ENCODE measurements at regions not wholly inside any gene's neighbourhood (a gene's known extent, or its start where the extent isn't known, plus 50 kb on each side); places are given as distances from the start of the nearest gene placed in this dataset.
A peak's percentile ranks its signal among the peaks of the same experiment; 100 is the strongest.

DNA sequence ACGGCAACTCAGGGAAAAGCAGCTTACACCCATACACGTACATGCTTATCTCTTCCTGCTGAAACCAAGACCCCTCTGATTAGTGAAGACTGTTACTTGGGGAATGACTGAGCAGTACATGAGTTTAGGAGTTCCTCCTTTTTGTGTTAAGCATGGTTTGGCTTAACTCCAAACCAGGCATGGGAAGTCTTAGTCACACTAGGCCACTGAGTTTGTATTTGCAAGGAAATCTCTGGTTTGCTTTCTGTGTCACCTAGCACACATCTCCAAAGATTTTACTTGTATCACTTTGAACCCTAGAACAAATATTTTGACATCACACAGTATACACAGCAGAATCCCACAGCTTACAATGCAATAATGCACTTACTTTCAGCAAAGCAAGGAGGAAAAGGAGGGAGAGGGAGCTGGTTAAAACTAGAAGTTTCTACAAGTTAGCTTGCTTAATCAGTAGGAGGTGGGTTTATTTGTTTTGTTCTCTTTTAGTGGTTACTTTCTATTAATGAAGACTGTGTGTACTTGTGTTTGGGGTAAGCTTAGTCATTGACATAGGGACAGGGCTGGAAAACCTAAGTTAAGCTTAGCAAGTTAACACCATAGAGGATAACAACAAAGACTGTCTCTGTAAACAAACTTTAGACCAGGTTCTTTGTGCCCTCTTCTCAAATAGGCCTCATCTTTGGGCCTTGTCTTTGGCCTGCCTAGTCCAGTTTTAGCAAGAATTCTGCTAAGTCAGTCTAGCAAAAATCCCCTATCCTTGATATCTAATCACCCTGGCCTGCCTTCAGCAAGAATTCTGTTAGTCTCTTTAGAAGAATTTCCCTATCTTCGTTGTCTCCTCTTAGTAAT lies 219.4 kb downstream of the MREG start (continued):
- TF ChIP-seq, protein P1, sequence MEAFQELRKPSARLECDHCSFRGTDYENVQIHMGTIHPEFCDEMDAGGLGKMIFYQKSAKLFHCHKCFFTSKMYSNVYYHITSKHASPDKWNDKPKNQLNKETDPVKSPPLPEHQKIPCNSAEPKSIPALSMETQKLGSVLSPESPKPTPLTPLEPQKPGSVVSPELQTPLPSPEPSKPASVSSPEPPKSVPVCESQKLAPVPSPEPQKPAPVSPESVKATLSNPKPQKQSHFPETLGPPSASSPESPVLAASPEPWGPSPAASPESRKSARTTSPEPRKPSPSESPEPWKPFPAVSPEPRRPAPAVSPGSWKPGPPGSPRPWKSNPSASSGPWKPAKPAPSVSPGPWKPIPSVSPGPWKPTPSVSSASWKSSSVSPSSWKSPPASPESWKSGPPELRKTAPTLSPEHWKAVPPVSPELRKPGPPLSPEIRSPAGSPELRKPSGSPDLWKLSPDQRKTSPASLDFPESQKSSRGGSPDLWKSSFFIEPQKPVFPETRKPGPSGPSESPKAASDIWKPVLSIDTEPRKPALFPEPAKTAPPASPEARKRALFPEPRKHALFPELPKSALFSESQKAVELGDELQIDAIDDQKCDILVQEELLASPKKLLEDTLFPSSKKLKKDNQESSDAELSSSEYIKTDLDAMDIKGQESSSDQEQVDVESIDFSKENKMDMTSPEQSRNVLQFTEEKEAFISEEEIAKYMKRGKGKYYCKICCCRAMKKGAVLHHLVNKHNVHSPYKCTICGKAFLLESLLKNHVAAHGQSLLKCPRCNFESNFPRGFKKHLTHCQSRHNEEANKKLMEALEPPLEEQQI (IDR thresholded peaks at IDR 0.05): 0 out of 2 replicates have a peak, but pooled peaks have one; percentile 64
- TF ChIP-seq, protein P2, sequence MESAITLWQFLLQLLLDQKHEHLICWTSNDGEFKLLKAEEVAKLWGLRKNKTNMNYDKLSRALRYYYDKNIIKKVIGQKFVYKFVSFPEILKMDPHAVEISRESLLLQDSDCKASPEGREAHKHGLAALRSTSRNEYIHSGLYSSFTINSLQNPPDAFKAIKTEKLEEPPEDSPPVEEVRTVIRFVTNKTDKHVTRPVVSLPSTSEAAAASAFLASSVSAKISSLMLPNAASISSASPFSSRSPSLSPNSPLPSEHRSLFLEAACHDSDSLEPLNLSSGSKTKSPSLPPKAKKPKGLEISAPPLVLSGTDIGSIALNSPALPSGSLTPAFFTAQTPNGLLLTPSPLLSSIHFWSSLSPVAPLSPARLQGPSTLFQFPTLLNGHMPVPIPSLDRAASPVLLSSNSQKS (CRISPR knock-in tag; IDR thresholded peaks at IDR 0.05): no peak
- peak; percentile 45 for TF ChIP-seq MTA2 (IDR thresholded peaks at IDR 0.05; ENCODE audit: low read depth)
- TF ChIP-seq HDAC8 (tag; IDR thresholded peaks at IDR 0.05): no peak
- no peak; the same call in 1 of the 2 replicates for TF ChIP-seq CBX5 (IDR thresholded peaks at IDR 0.05; ENCODE audit: borderline replicate concordance, low read depth)
- TF ChIP-seq ETV1 (tag; conservative IDR thresholded peaks at IDR 0.05; ENCODE audit: low read depth): 0 out of 2 replicates have a peak, but pooled peaks have one; percentile 21
- TF ChIP-seq XRCC5 (IDR thresholded peaks at IDR 0.05; ENCODE audit: low read depth, low read length): no peak
- TF ChIP-seq GATAD2B (IDR thresholded peaks at IDR 0.05; ENCODE audit: borderline replicate concordance): peak; percentile 49; the same call in 1 of the 2 replicates
- no peak for TF ChIP-seq HNRNPK (IDR thresholded peaks at IDR 0.05; ENCODE audit: low read depth, low read length, poor library complexity, severe bottlenecking)
- TF ChIP-seq ZNF584 (CRISPR knock-in tag; IDR thresholded peaks at IDR 0.05; ENCODE audit: low read depth): no peak
- no peak for TF ChIP-seq SREBF2 (CRISPR knock-in tag; IDR thresholded peaks at IDR 0.05)
- TF ChIP-seq, protein P3, sequence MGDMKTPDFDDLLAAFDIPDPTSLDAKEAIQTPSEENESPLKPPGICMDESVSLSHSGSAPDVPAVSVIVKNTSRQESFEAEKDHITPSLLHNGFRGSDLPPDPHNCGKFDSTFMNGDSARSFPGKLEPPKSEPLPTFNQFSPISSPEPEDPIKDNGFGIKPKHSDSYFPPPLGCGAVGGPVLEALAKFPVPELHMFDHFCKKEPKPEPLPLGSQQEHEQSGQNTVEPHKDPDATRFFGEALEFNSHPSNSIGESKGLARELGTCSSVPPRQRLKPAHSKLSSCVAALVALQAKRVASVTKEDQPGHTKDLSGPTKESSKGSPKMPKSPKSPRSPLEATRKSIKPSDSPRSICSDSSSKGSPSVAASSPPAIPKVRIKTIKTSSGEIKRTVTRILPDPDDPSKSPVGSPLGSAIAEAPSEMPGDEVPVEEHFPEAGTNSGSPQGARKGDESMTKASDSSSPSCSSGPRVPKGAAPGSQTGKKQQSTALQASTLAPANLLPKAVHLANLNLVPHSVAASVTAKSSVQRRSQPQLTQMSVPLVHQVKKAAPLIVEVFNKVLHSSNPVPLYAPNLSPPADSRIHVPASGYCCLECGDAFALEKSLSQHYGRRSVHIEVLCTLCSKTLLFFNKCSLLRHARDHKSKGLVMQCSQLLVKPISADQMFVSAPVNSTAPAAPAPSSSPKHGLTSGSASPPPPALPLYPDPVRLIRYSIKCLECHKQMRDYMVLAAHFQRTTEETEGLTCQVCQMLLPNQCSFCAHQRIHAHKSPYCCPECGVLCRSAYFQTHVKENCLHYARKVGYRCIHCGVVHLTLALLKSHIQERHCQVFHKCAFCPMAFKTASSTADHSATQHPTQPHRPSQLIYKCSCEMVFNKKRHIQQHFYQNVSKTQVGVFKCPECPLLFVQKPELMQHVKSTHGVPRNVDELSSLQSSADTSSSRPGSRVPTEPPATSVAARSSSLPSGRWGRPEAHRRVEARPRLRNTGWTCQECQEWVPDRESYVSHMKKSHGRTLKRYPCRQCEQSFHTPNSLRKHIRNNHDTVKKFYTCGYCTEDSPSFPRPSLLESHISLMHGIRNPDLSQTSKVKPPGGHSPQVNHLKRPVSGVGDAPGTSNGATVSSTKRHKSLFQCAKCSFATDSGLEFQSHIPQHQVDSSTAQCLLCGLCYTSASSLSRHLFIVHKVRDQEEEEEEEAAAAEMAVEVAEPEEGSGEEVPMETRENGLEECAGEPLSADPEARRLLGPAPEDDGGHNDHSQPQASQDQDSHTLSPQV (IDR thresholded peaks at IDR 0.05): peak; percentile 77; the same call in 1 of the 2 replicates
- peak; percentile 97 for TF ChIP-seq SPI1 (IDR thresholded peaks at IDR 0.05; ENCODE audit: borderline replicate concordance, low read depth, low read length)
- TF ChIP-seq RBM14 (IDR thresholded peaks at IDR 0.05; ENCODE audit: borderline replicate concordance, insufficient read depth, low read depth, low read length): no peak
- TF ChIP-seq GTF2A2 (tag; IDR thresholded peaks at IDR 0.05): no peak
- peak in 1 of 2 experiments; percentile 58; a peak in 2 of 4 replicates for TF ChIP-seq HDAC1 (IDR thresholded peaks at IDR 0.05)
- no peak for TF ChIP-seq ZNF146 (CRISPR knock-in tag; IDR thresholded peaks at IDR 0.05; ENCODE audit: unreplicated experiment)
- TF ChIP-seq RAD21 (CRISPR knock-in tag; conservative IDR thresholded peaks at IDR 0.05 in 1 of 2, IDR thresholded peaks at IDR 0.05 in 1 of 2): 0 out of 4 replicates have a peak, but pooled peaks of 1 of the 2 experiments have one; percentile 16
- no peak for TF ChIP-seq ZNF695 (CRISPR knock-in tag; IDR thresholded peaks at IDR 0.05)
- TF ChIP-seq ZNF274 (IDR thresholded peaks at IDR 0.05; ENCODE audit: borderline replicate concordance, low read depth, low read length): no peak
